OCI-LY1 (cell line): ENCODE measurements at regions not wholly inside any gene's neighbourhood (a gene's known extent, or its start where the extent isn't known, plus 50 kb on each side); places are given as distances from the start of the nearest gene placed in this dataset.

Source experiments
- H2AFZ ChIP-seq: fragments of 200-600 bp; sonication (generic), shearing (Covaris generic); 2 replicates; pipeline ENCODE4 v1.6.0; 2014; ENCODE audit warnings: antibody characterized with exemption, mild to moderate bottlenecking, low read length
- H3F3A ChIP-seq: fragments of 200-600 bp; sonication (generic), shearing (Covaris generic); 2 replicates; pipeline ENCODE4 v1.6.0; 2014; ENCODE audit warnings: mild to moderate bottlenecking, antibody characterized with exemption, low read length, moderate library complexity; ENCODE audit not compliant: insufficient read depth
- H3K27ac ChIP-seq: fragments of 200-600 bp; sonication (generic); 2 replicates; pipeline ENCODE4 v1.5.1; 2014; ENCODE audit warnings: low read length, mixed run types, mild to moderate bottlenecking, low read depth; ENCODE audit not compliant: poor library complexity, severe bottlenecking
- H3K27me3 ChIP-seq: fragments of 200-600 bp; sonication (generic); 2 replicates; pipeline ENCODE4 v1.6.0; 2014; ENCODE audit warnings: antibody characterized with exemption, mild to moderate bottlenecking, low read length, moderate library complexity; ENCODE audit not compliant: insufficient read depth
- H3K36me3 ChIP-seq: fragments of 200-600 bp; sonication (generic); 2 replicates; pipeline ENCODE4 v1.6.1; 2014; ENCODE audit warnings: mild to moderate bottlenecking, antibody characterized with exemption, low read length, moderate library complexity, mixed read lengths; ENCODE audit not compliant: insufficient read depth
- H3K4me1 ChIP-seq: fragments of 200-600 bp; sonication (generic); 2 replicates; pipeline ENCODE4 v1.5.1; 2014; ENCODE audit warnings: mild to moderate bottlenecking, low read length, moderate library complexity; ENCODE audit not compliant: insufficient read depth, severe bottlenecking
- H3K4me2 ChIP-seq: fragments of 200-600 bp; sonication (generic), shearing (Covaris generic); 2 replicates; pipeline ENCODE4 v1.6.1; 2014; ENCODE audit warnings: low read length
- H3K4me3 ChIP-seq: fragments of 200-600 bp; sonication (generic); 2 replicates; pipeline ENCODE4 v1.5.1; 2014; ENCODE audit warnings: low read length, low read depth, mild to moderate bottlenecking, mixed read lengths; ENCODE audit not compliant: poor library complexity, severe bottlenecking
- H3K79me2 ChIP-seq: fragments of 200-600 bp; shearing (Covaris generic); 2 replicates; pipeline ENCODE4 v1.6.1; 2016; ENCODE audit warnings: mixed run types, low read length, mixed read lengths; ENCODE audit not compliant: insufficient read depth
- H3K9ac ChIP-seq: fragments of 200-600 bp; sonication (generic), shearing (Covaris generic); 2 replicates; pipeline ENCODE4 v1.6.1; 2014; ENCODE audit warnings: mild to moderate bottlenecking, low read length, mixed read lengths
- H3K9me2 ChIP-seq: fragments of 200-600 bp; sonication (generic), shearing (Covaris generic); 2 replicates; pipeline ENCODE4 v1.6.1; 2014; ENCODE audit warnings: low read depth, mild to moderate bottlenecking, low read length, mixed read lengths
- H3K9me3 ChIP-seq: fragments of 200-600 bp; shearing (Covaris generic); 2 replicates; pipeline ENCODE4 v1.6.1; 2014; ENCODE audit warnings: low read length, mixed read lengths
- H4K20me1 ChIP-seq: fragments of 200-600 bp; sonication (generic), shearing (Covaris generic); 2 replicates; pipeline ENCODE4 v1.6.0; 2016; ENCODE audit warnings: mild to moderate bottlenecking, low read length; ENCODE audit not compliant: insufficient read depth
- CTCF ChIP-seq: fragments of 200-600 bp; sonication (generic), shearing (Covaris generic); IDR thresholded peaks from 2 replicates; pipeline ENCODE4 v1.5.1; 2017; ENCODE audit warnings: mild to moderate bottlenecking, antibody characterized with exemption, low read length, moderate library complexity, mixed read lengths
- EZH2 ChIP-seq: fragments of 200-600 bp; sonication (generic), shearing (Covaris generic); IDR thresholded peaks from 2 replicates; pipeline ENCODE4 v1.8.0; 2017; ENCODE audit warnings: borderline replicate concordance, mixed run types, mild to moderate bottlenecking, antibody characterized with exemption, low read length, moderate library complexity, mixed read lengths

- Histone ChIP-seq H3K27ac (no peak overlapping the region), H4K20me1 (no peaks in the 10 kb centered on the region), H3K4me2 (no peak overlapping the region), H3K4me3 (no peak overlapping the region), H3K9me3 (no peaks in the 10 kb centered on the region), H3K9ac (no peak overlapping the region), H3K27me3 (no peaks in the 10 kb centered on the region), H3K36me3 (no peaks in the 10 kb centered on the region), H3K4me1 (no peaks in the 10 kb centered on the region), H3F3A (no peaks in the 10 kb centered on the region), H3K79me2 (no peaks in the 10 kb centered on the region), H3K9me2 (no peaks in the 10 kb centered on the region), H2AFZ (no peak overlapping the region)
- no peak for TF ChIP-seq EZH2
- TF ChIP-seq CTCF: no peak
These were observed 470.9 kb upstream of the API5 start for GRCh38 chr11:42840860-42841259.

- Histone ChIP-seq H3K4me1 (no peaks in the 10 kb centered on the region), H3K9me3 (no peaks in the 10 kb centered on the region), H3F3A (no peaks in the 10 kb centered on the region), H3K9ac (no peak overlapping the region), H2AFZ (no peak overlapping the region), H3K9me2 (no peaks in the 10 kb centered on the region), H4K20me1 (no peaks in the 10 kb centered on the region), H3K36me3 (no peaks in the 10 kb centered on the region), H3K27ac (no peak overlapping the region), H3K4me2 (no peak overlapping the region), H3K4me3 (no peak overlapping the region), H3K27me3 (no peaks in the 10 kb centered on the region), H3K79me2 (no peaks in the 10 kb centered on the region)
- TF ChIP-seq CTCF (no peak), EZH2 (no peak)
These were observed 470.2 kb upstream of the API5 start for GRCh38 chr11:42841556-42841955.

- Histone ChIP-seq H3K4me2 (no peak overlapping the region), H3K27ac (no peak overlapping the region), H3K79me2 (no peaks in the 10 kb centered on the region), H4K20me1 (no peaks in the 10 kb centered on the region), H3K9me3 (no peaks in the 10 kb centered on the region), H3K4me3 (no peak overlapping the region), H3K36me3 (no peaks in the 10 kb centered on the region), H3K27me3 (no peaks in the 10 kb centered on the region), H3K9me2 (no peaks in the 10 kb centered on the region), H3K4me1 (no peaks in the 10 kb centered on the region), H3K9ac (no peak overlapping the region), H3F3A (no peaks in the 10 kb centered on the region), H2AFZ (no peak overlapping the region)
- TF ChIP-seq EZH2 (no peak), CTCF (no peak)
These were observed 462.4 kb upstream of the API5 start for GRCh38 chr11:42849362-42849761.
